SJSA1 (cell line): ENCODE measurements at regions not wholly inside any gene's neighbourhood (a gene's known extent, or its start where the extent isn't known, plus 50 kb on each side); places are given as distances from the start of the nearest gene placed in this dataset.
A peak's percentile ranks its signal among the peaks of the same experiment; 100 is the strongest.

Source experiments
- DNase-seq, 2 experiments: peaks; one replicate each; pipeline ENCODE4 v3.0.0-alpha.2; 2015 to 2020; ENCODE audit warnings: low spot score in 2 of 2, low read depth in 1 of 2
- H3K27ac ChIP-seq: fragments of 250-450 bp; sonication (Bioruptor Pico); 2 replicates; pipeline ENCODE4 v1.5.1; 2020; ENCODE audit warnings: mild to moderate bottlenecking, moderate library complexity
- H3K27me3 ChIP-seq: fragments of 250-450 bp; sonication (Bioruptor Pico); replicated peaks from 2 replicates; pipeline ENCODE4 v1.5.1; 2020; ENCODE audit warnings: mild to moderate bottlenecking, moderate library complexity
- H3K36me3 ChIP-seq: fragments of 250-450 bp; sonication (Bioruptor Pico); 2 replicates; pipeline ENCODE4 v1.5.1; 2020; ENCODE audit warnings: mild to moderate bottlenecking
- H3K4me1 ChIP-seq: fragments of 250-450 bp; sonication (Bioruptor Pico); replicated peaks from 2 replicates; pipeline ENCODE4 v1.6.1; 2021; ENCODE audit warnings: mild to moderate bottlenecking
- H3K4me3 ChIP-seq: fragments of 250-450 bp; sonication (Bioruptor Pico); 2 replicates; pipeline ENCODE4 v1.5.1; 2020; ENCODE audit warnings: mild to moderate bottlenecking
- H3K9me3 ChIP-seq: fragments of 250-450 bp; sonication (Bioruptor Pico); replicated peaks from 2 replicates; pipeline ENCODE4 v1.5.1; 2020; ENCODE audit warnings: mild to moderate bottlenecking

GRCh38 chr20:6397115-6397514 lies 274.3 kb upstream of the FERMT1 start:
- H3K4me3 ChIP-seq = no peak overlapping the region
- H3K9me3 ChIP-seq = no peaks in the 10 kb centered on the region
- 0 out of 2 replicates have a peak, but pooled peaks cover 5% of the 10 kb centered on the region for H3K4me1 ChIP-seq
- no peaks in the 10 kb centered on the region for H3K36me3 ChIP-seq
- H3K27ac ChIP-seq = no peak overlapping the region
- DNase-seq = no peak
- no peaks in the 10 kb centered on the region for H3K27me3 ChIP-seq

GRCh38 chr20:6395695-6396094 lies 272.9 kb upstream of the FERMT1 start:
- Histone ChIP-seq H3K4me1 (no peaks in the 10 kb centered on the region), H3K9me3 (no peaks in the 10 kb centered on the region), H3K27ac (no peak overlapping the region), H3K4me3 (no peak overlapping the region), H3K27me3 (no peaks in the 10 kb centered on the region), H3K36me3 (no peaks in the 10 kb centered on the region)
- no peak for DNase-seq

GRCh38 chr20:6388671-6389197 lies 265.9 kb upstream of the FERMT1 start:
- H3K27ac ChIP-seq = no peak overlapping the region
- no peak for DNase-seq
- no peaks in the 10 kb centered on the region for H3K4me1 ChIP-seq
- H3K4me3 ChIP-seq = no peak overlapping the region
- H3K9me3 ChIP-seq = 0 out of 2 replicates have a peak, but pooled peaks cover 3% of the 10 kb centered on the region
- H3K27me3 ChIP-seq = no peaks in the 10 kb centered on the region
- H3K36me3 ChIP-seq = no peaks in the 10 kb centered on the region

GRCh38 chr20:6384956-6385486 lies 262.2 kb upstream of the FERMT1 start:
- Histone ChIP-seq H3K36me3 (no peaks in the 10 kb centered on the region), H3K4me3 (no peak overlapping the region), H3K27me3 (0 out of 2 replicates have a peak, but pooled peaks cover 4% of the 10 kb centered on the region), H3K4me1 (peaks cover 7% of the 10 kb centered on the region), H3K9me3 (peaks cover 7% of the 10 kb centered on the region; the same call in 1 of the 2 replicates), H3K27ac (no peak overlapping the region)
- no peak for DNase-seq

- no peak for DNase-seq
- H3K4me3 ChIP-seq = no peak overlapping the region
- 0 out of 2 replicates have a peak, but pooled peaks cover 4% of the 10 kb centered on the region for H3K27me3 ChIP-seq
- H3K9me3 ChIP-seq = peaks cover 7% of the 10 kb centered on the region; the same call in 1 of the 2 replicates
- peaks cover 7% of the 10 kb centered on the region for H3K4me1 ChIP-seq
- no peaks in the 10 kb centered on the region for H3K36me3 ChIP-seq
- H3K27ac ChIP-seq = no peak overlapping the region
Measured at GRCh38 chr20:6384380-6384779, 261.6 kb upstream of the FERMT1 start.

GRCh38 chr20:6381887-6382286 lies 259.1 kb upstream of the FERMT1 start:
- H3K4me1 ChIP-seq = peaks cover 7% of the 10 kb centered on the region
- no peaks in the 10 kb centered on the region for H3K36me3 ChIP-seq
- H3K9me3 ChIP-seq = peaks cover 5% of the 10 kb centered on the region; the same call in 1 of the 2 replicates
- 0 out of 2 replicates have a peak, but pooled peaks cover 4% of the 10 kb centered on the region for H3K27me3 ChIP-seq
- peak in 1 of 2 experiments; percentile 10 for DNase-seq
- H3K4me3 ChIP-seq = no peak overlapping the region
- no peak overlapping the region for H3K27ac ChIP-seq

- Histone ChIP-seq H3K36me3 (no peaks in the 10 kb centered on the region), H3K4me1 (no peaks in the 10 kb centered on the region), H3K9me3 (no peaks in the 10 kb centered on the region), H3K27ac (no peak overlapping the region), H3K4me3 (no peak overlapping the region), H3K27me3 (no peaks in the 10 kb centered on the region)
- DNase-seq = no peak
Measured at GRCh38 chr20:6362245-6362644, 239.4 kb upstream of the FERMT1 start.

GRCh38 chr20:6360766-6361165 lies 237.9 kb upstream of the FERMT1 start:
- H3K4me1 ChIP-seq = no peaks in the 10 kb centered on the region
- no peak for DNase-seq
- H3K27ac ChIP-seq = no peak overlapping the region
- no peaks in the 10 kb centered on the region for H3K36me3 ChIP-seq
- no peaks in the 10 kb centered on the region for H3K9me3 ChIP-seq
- no peak overlapping the region for H3K4me3 ChIP-seq
- H3K27me3 ChIP-seq = no peaks in the 10 kb centered on the region

- no peaks in the 10 kb centered on the region for H3K4me1 ChIP-seq
- no peaks in the 10 kb centered on the region for H3K9me3 ChIP-seq
- no peaks in the 10 kb centered on the region for H3K27me3 ChIP-seq
- no peak overlapping the region for H3K4me3 ChIP-seq
- H3K27ac ChIP-seq = no peak overlapping the region
- H3K36me3 ChIP-seq = no peaks in the 10 kb centered on the region
- no peak for DNase-seq
Measured at GRCh38 chr20:6355754-6356451, 233.1 kb upstream of the FERMT1 start.

- Histone ChIP-seq H3K4me3 (no peak overlapping the region), H3K27ac (peak overlapping the region; percentile 63), H3K4me1 (peaks cover 16% of the 10 kb centered on the region; the same call in 1 of the 2 replicates), H3K27me3 (no peaks in the 10 kb centered on the region), H3K36me3 (no peaks in the 10 kb centered on the region), H3K9me3 (peaks cover 3% of the 10 kb centered on the region; the same call in 1 of the 2 replicates)
- no peak for DNase-seq
Measured at GRCh38 chr20:6348908-6349307, 226.1 kb upstream of the FERMT1 start.

- Histone ChIP-seq H3K9me3 (peaks cover 3% of the 10 kb centered on the region; the same call in 1 of the 2 replicates), H3K27me3 (no peaks in the 10 kb centered on the region), H3K27ac (peak overlapping the region; percentile 63; the same call in 1 of the 2 replicates), H3K4me3 (no peak overlapping the region), H3K36me3 (no peaks in the 10 kb centered on the region), H3K4me1 (peaks cover 16% of the 10 kb centered on the region; the same call in 1 of the 2 replicates)
- DNase-seq = peak in 1 of 2 experiments; percentile 4
Measured at GRCh38 chr20:6347916-6348315, 225.1 kb upstream of the FERMT1 start.

- H3K9me3 ChIP-seq = peaks cover 3% of the 10 kb centered on the region; the same call in 1 of the 2 replicates
- H3K4me1 ChIP-seq = no peaks in the 10 kb centered on the region
- H3K36me3 ChIP-seq = no peaks in the 10 kb centered on the region
- no peak overlapping the region for H3K4me3 ChIP-seq
- no peaks in the 10 kb centered on the region for H3K27me3 ChIP-seq
- DNase-seq = no peak
- H3K27ac ChIP-seq = no peak overlapping the region
Measured at GRCh38 chr20:6341491-6341890, 218.7 kb upstream of the FERMT1 start.

- Histone ChIP-seq H3K36me3 (no peaks in the 10 kb centered on the region), H3K9me3 (no peaks in the 10 kb centered on the region), H3K4me1 (no peaks in the 10 kb centered on the region), H3K4me3 (no peak overlapping the region), H3K27ac (no peak overlapping the region), H3K27me3 (no peaks in the 10 kb centered on the region)
- DNase-seq = no peak
Measured at GRCh38 chr20:6339176-6339575, 216.3 kb upstream of the FERMT1 start.

GRCh38 chr20:6333110-6333509 lies 210.3 kb upstream of the FERMT1 start:
- no peak overlapping the region for H3K27ac ChIP-seq
- no peaks in the 10 kb centered on the region for H3K27me3 ChIP-seq
- no peak for DNase-seq
- no peaks in the 10 kb centered on the region for H3K9me3 ChIP-seq
- no peaks in the 10 kb centered on the region for H3K36me3 ChIP-seq
- H3K4me1 ChIP-seq = no peaks in the 10 kb centered on the region
- H3K4me3 ChIP-seq = no peak overlapping the region
